ENCODE measurements at regions not wholly inside any gene's neighbourhood (a gene's known extent, or its start where the extent isn't known, plus 50 kb on each side); places are given as distances from the start of the nearest gene placed in this dataset.

GRCh38 chr16:52076801-52077201 lies 470.1 kb downstream of the TOX3 start:
- Histone ChIP-seq H3K27ac (ENCODE audit: low read depth, low read length) (no peak overlapping the region), H3K4me3 (ENCODE audit: low read depth, low read length) (no peak overlapping the region), H3K4me1 (ENCODE audit: control insufficient read depth, insufficient read depth, low read length) (peaks cover 4% of the 10 kb centered on the region; the same call in 1 of the 2 replicates), H3K36me3 (ENCODE audit: control insufficient read depth, insufficient read depth, low read length) (no peaks in the 10 kb centered on the region), H3K27me3 (ENCODE audit: control insufficient read depth, insufficient read depth, low read length) (no peaks in the 10 kb centered on the region), H3K9ac (ENCODE audit: low read depth, low read length) (no peak overlapping the region), H3K9me3 (ENCODE audit: control insufficient read depth, insufficient read depth, low read length) (no peaks in the 10 kb centered on the region)

GRCh38 chr16:52076332-52076731 lies 470.6 kb downstream of the TOX3 start:
- Histone ChIP-seq H3K4me3 (ENCODE audit: low read depth, low read length) (no peak overlapping the region), H3K4me1 (ENCODE audit: control insufficient read depth, insufficient read depth, low read length) (peaks cover 4% of the 10 kb centered on the region; the same call in 1 of the 2 replicates), H3K9ac (ENCODE audit: low read depth, low read length) (no peak overlapping the region), H3K27ac (ENCODE audit: low read depth, low read length) (no peak overlapping the region), H3K27me3 (ENCODE audit: control insufficient read depth, insufficient read depth, low read length) (no peaks in the 10 kb centered on the region), H3K9me3 (ENCODE audit: control insufficient read depth, insufficient read depth, low read length) (no peaks in the 10 kb centered on the region), H3K36me3 (ENCODE audit: control insufficient read depth, insufficient read depth, low read length) (no peaks in the 10 kb centered on the region)

DNA sequence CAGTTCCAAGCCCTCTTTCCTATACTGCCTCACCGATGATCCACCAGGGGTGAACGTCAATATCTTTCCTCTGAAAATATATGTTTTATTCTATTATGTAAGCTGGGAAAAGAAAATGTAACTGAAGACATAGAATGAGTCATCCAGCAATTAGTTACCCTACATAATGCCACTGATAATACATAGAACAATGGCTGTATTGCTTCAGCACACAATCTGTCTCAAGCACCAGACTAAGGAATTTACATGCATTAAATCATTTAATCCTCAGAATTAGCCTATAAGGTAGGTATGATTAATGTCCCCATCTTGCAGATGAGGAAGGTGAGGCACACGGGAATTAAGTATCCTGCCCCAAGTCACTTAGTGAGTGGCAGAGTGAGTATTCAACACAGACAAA lies 472.8 kb downstream of the TOX3 start:
- Histone ChIP-seq H3K9ac (ENCODE audit: low read depth, low read length) (no peak overlapping the region), H3K4me1 (ENCODE audit: control insufficient read depth, insufficient read depth, low read length) (peaks cover 4% of the 10 kb centered on the region; the same call in 1 of the 2 replicates), H3K4me3 (ENCODE audit: low read depth, low read length) (no peak overlapping the region), H3K9me3 (ENCODE audit: control insufficient read depth, insufficient read depth, low read length) (no peaks in the 10 kb centered on the region), H3K27me3 (ENCODE audit: control insufficient read depth, insufficient read depth, low read length) (no peaks in the 10 kb centered on the region), H3K36me3 (ENCODE audit: control insufficient read depth, insufficient read depth, low read length) (no peaks in the 10 kb centered on the region), H3K27ac (ENCODE audit: low read depth, low read length) (no peak overlapping the region)

DNA sequence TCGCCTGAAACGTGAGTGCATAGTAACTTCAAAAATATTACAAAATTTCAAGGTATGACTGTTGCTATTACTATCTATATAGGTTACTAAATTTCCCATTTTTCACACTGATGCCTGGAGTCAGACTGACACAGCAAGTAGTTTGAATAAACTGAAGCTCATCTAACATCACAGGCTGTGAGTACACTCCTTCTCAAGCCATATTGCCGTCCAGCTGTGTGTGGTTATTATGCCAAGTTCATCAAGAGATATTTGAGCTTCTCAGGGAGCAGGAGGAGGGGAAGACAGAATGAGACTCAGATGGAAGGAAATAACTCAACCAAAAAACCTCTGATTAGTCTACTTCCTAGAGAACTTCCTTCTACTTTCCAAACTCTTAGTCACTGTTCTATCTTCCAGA lies 473.9 kb downstream of the TOX3 start:
- H3K9ac ChIP-seq (ENCODE audit: low read depth, low read length): no peak overlapping the region
- no peaks in the 10 kb centered on the region for H3K36me3 ChIP-seq (ENCODE audit: control insufficient read depth, insufficient read depth, low read length)
- H3K4me3 ChIP-seq (ENCODE audit: low read depth, low read length): no peak overlapping the region
- no peak overlapping the region for H3K27ac ChIP-seq (ENCODE audit: low read depth, low read length)
- H3K27me3 ChIP-seq (ENCODE audit: control insufficient read depth, insufficient read depth, low read length): no peaks in the 10 kb centered on the region
- peaks cover 7% of the 10 kb centered on the region for H3K4me1 ChIP-seq (ENCODE audit: control insufficient read depth, insufficient read depth, low read length)
- H3K9me3 ChIP-seq (ENCODE audit: control insufficient read depth, insufficient read depth, low read length): no peaks in the 10 kb centered on the region

- no peaks in the 10 kb centered on the region for H3K36me3 ChIP-seq (ENCODE audit: control insufficient read depth, insufficient read depth, low read length)
Measured at GRCh38 chr16:52071101-52071500, 475.8 kb downstream of the TOX3 start.

DNA sequence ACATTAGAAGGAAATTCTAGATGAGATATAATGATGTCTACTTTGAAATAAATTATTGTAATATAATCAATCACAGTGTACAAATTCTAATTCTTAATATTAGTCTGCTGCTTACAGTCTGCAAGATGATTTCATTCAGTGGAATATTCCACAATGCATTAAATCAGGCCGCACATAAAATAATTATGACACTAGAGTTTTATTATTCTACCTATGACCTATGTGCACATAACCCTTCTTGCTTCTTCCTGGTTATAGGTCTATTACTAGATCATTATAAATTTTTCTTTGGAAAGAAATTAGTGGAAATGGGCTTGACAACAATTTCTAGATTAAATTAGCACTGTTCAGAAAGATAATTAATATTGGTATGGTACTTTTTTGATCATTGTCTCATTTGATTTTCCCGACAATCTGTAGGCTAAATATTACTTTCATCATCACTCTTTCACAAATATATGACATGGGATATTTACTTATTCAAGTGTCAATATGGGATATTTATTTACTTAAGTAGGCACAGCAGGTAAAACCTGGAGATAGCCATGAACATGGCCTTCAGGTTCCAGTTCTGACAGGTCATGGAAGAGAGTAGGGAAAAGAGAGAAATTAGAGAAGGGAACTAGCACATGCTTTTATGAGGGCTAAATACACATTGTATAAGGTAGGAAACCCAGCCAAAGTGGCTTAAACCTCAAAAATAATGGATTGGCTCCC lies 476.4 kb downstream of the TOX3 start:
- Histone ChIP-seq H3K9ac (ENCODE audit: low read depth, low read length) (no peak overlapping the region), H3K4me1 (ENCODE audit: control insufficient read depth, insufficient read depth, low read length) (peaks cover 7% of the 10 kb centered on the region), H3K27ac (ENCODE audit: low read depth, low read length) (no peak overlapping the region), H3K4me3 (ENCODE audit: low read depth, low read length) (no peak overlapping the region), H3K36me3 (ENCODE audit: control insufficient read depth, insufficient read depth, low read length) (no peaks in the 10 kb centered on the region), H3K9me3 (ENCODE audit: control insufficient read depth, insufficient read depth, low read length) (0 out of 2 replicates have a peak, but pooled peaks cover 3% of the 10 kb centered on the region), H3K27me3 (ENCODE audit: control insufficient read depth, insufficient read depth, low read length) (no peaks in the 10 kb centered on the region)

More at GRCh38 chr16:52071101-52071500, 475.8 kb downstream of the TOX3 start:
- no peak overlapping the region for H3K27ac ChIP-seq (ENCODE audit: low read depth, low read length)
- no peak overlapping the region for H3K9ac ChIP-seq (ENCODE audit: low read depth, low read length)
- no peak overlapping the region for H3K4me3 ChIP-seq (ENCODE audit: low read depth, low read length)
- H3K27me3 ChIP-seq (ENCODE audit: control insufficient read depth, insufficient read depth, low read length): no peaks in the 10 kb centered on the region
- H3K4me1 ChIP-seq (ENCODE audit: control insufficient read depth, insufficient read depth, low read length): peaks cover 7% of the 10 kb centered on the region
- H3K9me3 ChIP-seq (ENCODE audit: control insufficient read depth, insufficient read depth, low read length): no peaks in the 10 kb centered on the region

- Histone ChIP-seq H3K4me3 (ENCODE audit: low read depth, low read length) (no peak overlapping the region), H3K27ac (ENCODE audit: low read depth, low read length) (no peak overlapping the region), H3K27me3 (ENCODE audit: control insufficient read depth, insufficient read depth, low read length) (no peaks in the 10 kb centered on the region), H3K36me3 (ENCODE audit: control insufficient read depth, insufficient read depth, low read length) (no peaks in the 10 kb centered on the region), H3K9ac (ENCODE audit: low read depth, low read length) (no peak overlapping the region), H3K4me1 (ENCODE audit: control insufficient read depth, insufficient read depth, low read length) (peaks cover 7% of the 10 kb centered on the region), H3K9me3 (ENCODE audit: control insufficient read depth, insufficient read depth, low read length) (0 out of 2 replicates have a peak, but pooled peaks cover 5% of the 10 kb centered on the region)
Measured at GRCh38 chr16:52069866-52070265, 477.1 kb downstream of the TOX3 start.

- no peak overlapping the region for H3K27ac ChIP-seq (ENCODE audit: low read depth, low read length)
- no peak overlapping the region for H3K4me3 ChIP-seq (ENCODE audit: low read depth, low read length)
- H3K9ac ChIP-seq (ENCODE audit: low read depth, low read length): no peak overlapping the region; the same call in 1 of the 2 replicates
- H3K36me3 ChIP-seq (ENCODE audit: control insufficient read depth, insufficient read depth, low read length): no peaks in the 10 kb centered on the region
- H3K9me3 ChIP-seq (ENCODE audit: control insufficient read depth, insufficient read depth, low read length): 0 out of 2 replicates have a peak, but pooled peaks cover 5% of the 10 kb centered on the region
- no peaks in the 10 kb centered on the region for H3K27me3 ChIP-seq (ENCODE audit: control insufficient read depth, insufficient read depth, low read length)
- peaks cover 7% of the 10 kb centered on the region for H3K4me1 ChIP-seq (ENCODE audit: control insufficient read depth, insufficient read depth, low read length)
Measured at GRCh38 chr16:52068447-52069074, 478.4 kb downstream of the TOX3 start.

DNA sequence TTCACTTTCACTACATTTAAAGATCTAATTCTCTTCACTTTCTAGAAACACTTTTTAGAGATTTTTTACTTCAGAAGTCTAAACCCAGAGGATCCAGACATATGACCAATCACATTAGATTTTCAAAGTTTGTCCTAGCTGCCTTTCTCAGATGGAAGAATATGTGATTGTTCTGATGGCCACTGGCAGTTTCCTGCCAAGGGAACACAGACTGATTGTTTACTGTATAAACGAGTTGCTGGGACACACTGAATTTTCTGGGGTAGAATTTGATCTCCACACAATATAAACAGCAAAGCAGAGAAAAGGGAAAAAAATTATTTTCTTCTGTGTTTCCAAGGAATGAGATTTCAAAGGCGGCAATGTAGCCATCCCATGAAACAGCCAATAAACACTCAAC lies 480.0 kb downstream of the TOX3 start:
- no peak overlapping the region for H3K9ac ChIP-seq (ENCODE audit: low read depth, low read length)
- no peak overlapping the region for H3K27ac ChIP-seq (ENCODE audit: low read depth, low read length)
- peaks cover 7% of the 10 kb centered on the region for H3K4me1 ChIP-seq (ENCODE audit: control insufficient read depth, insufficient read depth, low read length)
- H3K4me3 ChIP-seq (ENCODE audit: low read depth, low read length): no peak overlapping the region
- H3K9me3 ChIP-seq (ENCODE audit: control insufficient read depth, insufficient read depth, low read length): 0 out of 2 replicates have a peak, but pooled peaks cover 5% of the 10 kb centered on the region
- no peaks in the 10 kb centered on the region for H3K36me3 ChIP-seq (ENCODE audit: control insufficient read depth, insufficient read depth, low read length)
- no peaks in the 10 kb centered on the region for H3K27me3 ChIP-seq (ENCODE audit: control insufficient read depth, insufficient read depth, low read length)

GRCh38 chr16:52056259-52056658 lies 490.7 kb downstream of the TOX3 start:
- Histone ChIP-seq H3K4me1 (ENCODE audit: control insufficient read depth, insufficient read depth, low read length) (no peaks in the 10 kb centered on the region), H3K27ac (ENCODE audit: low read depth, low read length) (no peak overlapping the region), H3K27me3 (ENCODE audit: control insufficient read depth, insufficient read depth, low read length) (no peaks in the 10 kb centered on the region), H3K36me3 (ENCODE audit: control insufficient read depth, insufficient read depth, low read length) (no peaks in the 10 kb centered on the region), H3K9me3 (ENCODE audit: control insufficient read depth, insufficient read depth, low read length) (no peaks in the 10 kb centered on the region), H3K4me3 (ENCODE audit: low read depth, low read length) (no peak overlapping the region), H3K9ac (ENCODE audit: low read depth, low read length) (no peak overlapping the region)

GRCh38 chr16:52055381-52055780 lies 491.6 kb downstream of the TOX3 start:
- no peak overlapping the region for H3K27ac ChIP-seq (ENCODE audit: low read depth, low read length)
- H3K9ac ChIP-seq (ENCODE audit: low read depth, low read length): no peak overlapping the region
- no peaks in the 10 kb centered on the region for H3K4me1 ChIP-seq (ENCODE audit: control insufficient read depth, insufficient read depth, low read length)
- no peak overlapping the region for H3K4me3 ChIP-seq (ENCODE audit: low read depth, low read length)
- no peaks in the 10 kb centered on the region for H3K27me3 ChIP-seq (ENCODE audit: control insufficient read depth, insufficient read depth, low read length)
- no peaks in the 10 kb centered on the region for H3K9me3 ChIP-seq (ENCODE audit: control insufficient read depth, insufficient read depth, low read length)
- H3K36me3 ChIP-seq (ENCODE audit: control insufficient read depth, insufficient read depth, low read length): no peaks in the 10 kb centered on the region

All from HUES48 (cell line).